ENCODE measurements at regions not wholly inside any gene's neighbourhood (a gene's known extent, or its start where the extent isn't known, plus 50 kb on each side); places are given as distances from the start of the nearest gene placed in this dataset.
"Not testable (repeated sequence)": the region's sequence is repeated elsewhere in the genome, so short reads cannot be mapped to it uniquely, and the experiment has no call there.

DNA sequence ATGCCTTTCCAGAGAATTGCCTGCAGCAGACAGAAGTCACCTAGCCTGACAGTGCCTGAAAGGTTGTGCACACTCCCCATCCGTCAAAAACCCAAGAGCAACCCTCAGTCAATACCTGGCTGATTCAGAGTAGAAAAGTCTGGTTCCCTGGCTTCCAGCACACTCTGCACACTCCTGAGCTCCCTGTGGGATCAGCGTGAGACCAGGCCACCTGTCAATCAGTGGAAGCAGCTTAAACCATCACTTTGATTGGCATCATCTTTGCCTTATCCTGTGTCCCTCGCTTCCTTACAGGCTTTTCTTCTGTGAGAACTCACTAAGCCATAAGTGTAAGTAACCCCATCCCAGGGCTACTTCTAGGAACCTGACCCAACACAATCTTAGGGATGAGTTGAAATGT lies 109.8 kb downstream of the ACTL7B start:
- Histone ChIP-seq H3K36me3 (ENCODE audit: control insufficient read depth, insufficient read depth, low read length) (no peaks in the 10 kb centered on the region), H3K27ac (ENCODE audit: low read depth, low read length) (no peak overlapping the region), H3K9ac (ENCODE audit: low read length) (no peak overlapping the region), H3K4me3 (ENCODE audit: low read depth, low read length) (no peak overlapping the region), H3K4me1 (ENCODE audit: control insufficient read depth, insufficient read depth, low read length) (peaks cover 6% of the 10 kb centered on the region; the same call in 1 of the 2 replicates), H3K9me3 (ENCODE audit: control insufficient read depth, insufficient read depth, low read depth, low read length) (no peaks in the 10 kb centered on the region), H3K27me3 (ENCODE audit: control insufficient read depth, insufficient read depth, low read length) (no peaks in the 10 kb centered on the region)

DNA sequence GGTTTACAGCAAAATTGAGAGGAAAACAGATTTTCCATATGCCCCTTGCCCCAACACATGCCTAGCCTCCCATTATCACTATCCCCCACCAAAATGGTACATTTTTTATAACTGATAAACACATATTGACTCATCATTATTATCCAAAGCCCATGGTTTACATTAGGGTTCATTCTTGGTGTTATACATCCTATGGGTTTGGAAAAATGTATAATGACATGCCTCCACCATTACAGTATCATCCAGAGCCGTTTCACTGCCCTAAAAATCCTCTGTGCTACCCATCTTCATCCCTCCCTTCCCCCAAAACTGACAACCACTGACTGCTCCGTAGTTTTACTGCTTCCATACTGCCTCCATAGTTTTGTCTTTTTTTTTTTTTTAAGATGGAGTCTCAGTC lies 111.1 kb downstream of the ACTL7B start:
- H3K4me1 ChIP-seq (ENCODE audit: control insufficient read depth, insufficient read depth, low read length) = peaks cover 6% of the 10 kb centered on the region; the same call in 1 of the 2 replicates
- no peak overlapping the region for H3K27ac ChIP-seq (ENCODE audit: low read depth, low read length)
- H3K27me3 ChIP-seq (ENCODE audit: control insufficient read depth, insufficient read depth, low read length) = no peaks in the 10 kb centered on the region
- no peaks in the 10 kb centered on the region for H3K9me3 ChIP-seq (ENCODE audit: control insufficient read depth, insufficient read depth, low read depth, low read length)
- H3K36me3 ChIP-seq (ENCODE audit: control insufficient read depth, insufficient read depth, low read length) = no peaks in the 10 kb centered on the region
- H3K9ac ChIP-seq (ENCODE audit: low read length) = no peak overlapping the region
- no peak overlapping the region for H3K4me3 ChIP-seq (ENCODE audit: low read depth, low read length)

DNA sequence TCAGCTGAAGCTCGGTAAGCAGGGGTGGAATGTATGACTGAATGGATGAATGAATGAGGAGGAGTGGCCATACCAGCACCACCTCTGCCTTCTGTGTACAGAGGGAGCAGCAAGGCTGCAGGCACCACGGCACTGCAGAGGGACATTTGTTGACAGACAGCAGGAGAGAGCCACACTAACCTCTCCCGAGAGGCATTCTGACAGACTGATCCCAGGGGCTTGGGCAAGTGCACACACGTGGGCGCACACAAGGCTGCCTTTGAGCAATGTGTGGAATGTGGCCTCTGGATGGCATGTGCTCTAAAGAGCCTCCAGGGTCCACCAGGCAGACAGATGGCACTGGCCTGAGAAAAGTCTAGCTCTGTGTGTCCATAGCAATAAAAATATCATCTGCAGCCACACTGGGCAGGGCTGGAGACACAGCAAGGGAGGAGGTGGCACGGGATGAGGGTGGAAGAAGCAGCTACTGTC lies 111.8 kb downstream of the ACTL7B start:
- H3K27ac ChIP-seq (ENCODE audit: low read depth, low read length) = no peak overlapping the region

DNA sequence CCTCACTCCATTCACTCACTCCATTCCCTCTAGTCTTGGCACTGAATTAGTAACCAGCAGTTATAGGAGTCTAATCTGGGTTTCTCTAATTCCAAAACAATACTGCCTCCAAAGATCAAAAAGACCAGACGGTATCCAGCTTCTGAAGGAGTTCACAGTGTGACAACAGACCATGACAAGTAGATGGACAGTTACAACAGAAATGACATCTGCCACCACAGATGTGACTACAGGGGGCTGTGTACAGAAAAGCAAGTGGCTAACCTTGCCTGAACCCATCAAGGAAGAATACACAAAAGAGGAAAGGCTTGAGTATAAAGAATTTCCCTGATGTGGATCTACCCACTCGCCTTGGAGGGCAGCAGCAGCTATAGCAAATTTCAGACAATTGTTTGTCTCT lies 112.4 kb downstream of the ACTL7B start:
- Histone ChIP-seq H3K27ac (ENCODE audit: low read depth, low read length) (no peak overlapping the region), H3K9me3 (ENCODE audit: control insufficient read depth, insufficient read depth, low read depth, low read length) (no peaks in the 10 kb centered on the region), H3K27me3 (ENCODE audit: control insufficient read depth, insufficient read depth, low read length) (no peaks in the 10 kb centered on the region), H3K9ac (ENCODE audit: low read length) (no peak overlapping the region), H3K4me3 (ENCODE audit: low read depth, low read length) (no peak overlapping the region), H3K4me1 (ENCODE audit: control insufficient read depth, insufficient read depth, low read length) (peaks cover 6% of the 10 kb centered on the region; the same call in 1 of the 2 replicates), H3K36me3 (ENCODE audit: control insufficient read depth, insufficient read depth, low read length) (no peaks in the 10 kb centered on the region)

More for the DNA sequence above, 111.8 kb downstream of the ACTL7B start:
- Histone ChIP-seq H3K9ac (ENCODE audit: low read length) (no peak overlapping the region), H3K27me3 (ENCODE audit: control insufficient read depth, insufficient read depth, low read length) (no peaks in the 10 kb centered on the region), H3K9me3 (ENCODE audit: control insufficient read depth, insufficient read depth, low read depth, low read length) (no peaks in the 10 kb centered on the region), H3K4me3 (ENCODE audit: low read depth, low read length) (no peak overlapping the region), H3K4me1 (ENCODE audit: control insufficient read depth, insufficient read depth, low read length) (peaks cover 6% of the 10 kb centered on the region; the same call in 1 of the 2 replicates), H3K36me3 (ENCODE audit: control insufficient read depth, insufficient read depth, low read length) (no peaks in the 10 kb centered on the region)

DNA sequence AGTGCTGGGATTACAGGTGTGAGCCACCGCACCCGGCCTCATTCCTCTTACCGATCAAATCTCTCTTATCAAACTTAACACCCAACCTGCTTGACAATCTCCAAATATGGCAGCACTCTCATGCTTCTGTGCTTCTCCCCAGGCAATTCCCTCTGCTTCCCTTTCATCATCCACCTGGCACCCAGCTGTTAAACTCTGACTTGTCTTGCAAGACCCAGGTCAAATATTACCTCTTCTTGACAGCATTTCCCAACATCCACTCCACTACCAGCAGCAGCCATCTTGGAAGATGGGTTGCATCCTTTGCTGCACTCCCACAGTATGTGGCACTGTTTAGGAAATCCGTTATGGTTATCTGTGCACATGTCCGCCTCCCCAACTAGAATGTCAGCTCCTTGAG lies 113.6 kb downstream of the ACTL7B start:
- Histone ChIP-seq H3K36me3 (ENCODE audit: control insufficient read depth, insufficient read depth, low read length) (no peaks in the 10 kb centered on the region), H3K4me3 (ENCODE audit: low read depth, low read length) (no peak overlapping the region), H3K4me1 (ENCODE audit: control insufficient read depth, insufficient read depth, low read length) (peaks cover 6% of the 10 kb centered on the region; the same call in 1 of the 2 replicates), H3K9ac (ENCODE audit: low read length) (no peak overlapping the region), H3K9me3 (ENCODE audit: control insufficient read depth, insufficient read depth, low read depth, low read length) (no peaks in the 10 kb centered on the region), H3K27ac (ENCODE audit: low read depth, low read length) (no peak overlapping the region), H3K27me3 (ENCODE audit: control insufficient read depth, insufficient read depth, low read length) (no peaks in the 10 kb centered on the region)

DNA sequence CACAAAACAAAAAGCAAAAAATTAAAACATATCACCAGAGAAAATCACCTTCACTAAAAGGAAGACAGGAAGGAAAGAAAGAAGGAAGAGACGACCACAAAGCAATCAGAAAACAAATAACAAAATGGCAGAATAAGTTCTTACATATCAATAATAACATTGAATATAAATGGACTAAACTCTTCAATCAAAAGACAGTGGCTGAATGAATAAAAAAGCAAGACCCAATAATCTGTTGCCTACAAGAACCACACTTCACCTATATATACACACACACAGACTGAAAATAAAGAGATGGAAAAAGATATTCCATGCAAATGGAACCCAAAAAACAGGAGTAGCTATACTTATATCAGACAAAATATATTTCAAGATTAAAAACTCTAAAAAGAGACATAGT lies 124.5 kb downstream of the ACTL7B start:
- H3K4me1 ChIP-seq (ENCODE audit: control insufficient read depth, insufficient read depth, low read length); H3K9me3 ChIP-seq (ENCODE audit: control insufficient read depth, insufficient read depth, low read depth, low read length); H3K27me3 ChIP-seq (ENCODE audit: control insufficient read depth, insufficient read depth, low read length); H3K9ac ChIP-seq (ENCODE audit: low read length); H3K27ac ChIP-seq (ENCODE audit: low read depth, low read length); H3K4me3 ChIP-seq (ENCODE audit: low read depth, low read length); H3K36me3 ChIP-seq (ENCODE audit: control insufficient read depth, insufficient read depth, low read length): not testable (repeated sequence)

DNA sequence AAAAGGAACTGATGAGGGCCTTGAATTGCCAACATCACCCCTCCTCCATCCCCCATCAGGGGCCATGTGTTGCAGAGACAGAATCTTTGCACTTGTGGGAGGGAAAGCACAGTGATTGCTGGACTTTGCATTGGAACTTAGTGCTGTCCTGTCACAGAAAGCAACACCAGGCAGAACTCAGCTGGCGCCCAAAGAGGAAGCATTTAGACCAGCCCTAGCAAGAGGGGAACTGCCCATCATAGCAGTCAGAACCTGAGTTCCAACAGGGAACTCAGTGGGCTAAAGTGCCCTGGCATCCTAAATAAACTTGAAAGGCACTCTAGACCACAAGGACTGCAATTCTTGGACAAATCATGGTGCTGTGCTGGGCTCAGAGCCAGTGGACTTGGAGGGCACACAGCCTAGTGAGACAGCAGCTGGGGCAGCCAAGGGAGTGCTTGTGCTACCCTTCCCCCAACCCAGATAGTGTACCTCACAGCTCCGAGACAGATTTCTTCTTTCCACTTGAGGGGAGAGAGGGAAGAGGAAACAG lies 128.1 kb downstream of the ACTL7B start:
- no peaks in the 10 kb centered on the region for H3K27me3 ChIP-seq (ENCODE audit: control insufficient read depth, insufficient read depth, low read length)
- H3K27ac ChIP-seq (ENCODE audit: low read depth, low read length) = no peak overlapping the region
- H3K36me3 ChIP-seq (ENCODE audit: control insufficient read depth, insufficient read depth, low read length) = no peaks in the 10 kb centered on the region
- H3K9ac ChIP-seq (ENCODE audit: low read length) = no peak overlapping the region
- no peaks in the 10 kb centered on the region for H3K9me3 ChIP-seq (ENCODE audit: control insufficient read depth, insufficient read depth, low read depth, low read length)
- H3K4me3 ChIP-seq (ENCODE audit: low read depth, low read length) = no peak overlapping the region
- no peaks in the 10 kb centered on the region for H3K4me1 ChIP-seq (ENCODE audit: control insufficient read depth, insufficient read depth, low read length)

DNA sequence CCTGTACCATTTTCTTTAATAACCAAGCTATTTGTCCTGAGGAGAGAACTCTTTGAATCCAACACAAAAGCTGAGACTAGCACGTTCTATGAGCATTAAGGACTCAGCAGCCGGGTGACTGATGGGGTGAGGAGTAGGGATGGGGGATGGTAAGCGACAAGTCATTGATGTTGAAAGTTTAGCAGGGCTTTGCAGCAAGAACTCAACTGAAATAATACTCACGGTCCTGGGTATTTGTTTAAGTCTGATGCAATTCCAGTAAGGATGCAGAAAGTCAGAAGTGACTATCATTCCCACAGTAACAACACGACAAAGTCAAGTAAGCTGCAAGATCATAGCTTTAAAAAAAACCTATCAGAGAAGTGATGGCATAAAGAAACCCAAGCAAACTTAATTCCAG lies 131.1 kb downstream of the ACTL7B start:
- Histone ChIP-seq H3K27ac (ENCODE audit: low read depth, low read length) (no peak overlapping the region), H3K4me1 (ENCODE audit: control insufficient read depth, insufficient read depth, low read length) (no peaks in the 10 kb centered on the region), H3K9me3 (ENCODE audit: control insufficient read depth, insufficient read depth, low read depth, low read length) (no peaks in the 10 kb centered on the region), H3K27me3 (ENCODE audit: control insufficient read depth, insufficient read depth, low read length) (no peaks in the 10 kb centered on the region), H3K36me3 (ENCODE audit: control insufficient read depth, insufficient read depth, low read length) (no peaks in the 10 kb centered on the region), H3K9ac (ENCODE audit: low read length) (no peak overlapping the region), H3K4me3 (ENCODE audit: low read depth, low read length) (no peak overlapping the region)

DNA sequence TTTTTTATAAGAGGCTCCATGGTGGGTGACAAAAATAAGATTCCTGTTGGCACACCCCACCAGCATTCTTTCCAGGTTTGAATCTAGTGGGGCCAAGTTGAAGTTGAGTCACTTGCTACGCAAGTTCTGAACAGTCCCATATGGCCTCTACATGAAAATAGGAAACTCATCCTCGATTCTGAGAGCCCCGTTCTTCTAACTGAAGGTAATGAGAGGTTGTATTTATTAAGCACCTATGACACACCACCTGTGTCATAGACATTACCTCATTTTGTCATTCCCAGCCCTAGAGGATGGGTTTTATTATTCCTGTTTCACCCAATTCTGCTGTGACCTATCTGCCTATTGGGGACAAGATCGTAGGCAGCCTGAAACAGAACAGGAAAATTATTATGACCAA lies 131.7 kb downstream of the ACTL7B start:
- Histone ChIP-seq H3K27ac (ENCODE audit: low read depth, low read length) (no peak overlapping the region), H3K9me3 (ENCODE audit: control insufficient read depth, insufficient read depth, low read depth, low read length) (no peaks in the 10 kb centered on the region), H3K9ac (ENCODE audit: low read length) (no peak overlapping the region), H3K4me1 (ENCODE audit: control insufficient read depth, insufficient read depth, low read length) (no peaks in the 10 kb centered on the region), H3K27me3 (ENCODE audit: control insufficient read depth, insufficient read depth, low read length) (no peaks in the 10 kb centered on the region), H3K4me3 (ENCODE audit: low read depth, low read length) (no peak overlapping the region), H3K36me3 (ENCODE audit: control insufficient read depth, insufficient read depth, low read length) (no peaks in the 10 kb centered on the region)

DNA sequence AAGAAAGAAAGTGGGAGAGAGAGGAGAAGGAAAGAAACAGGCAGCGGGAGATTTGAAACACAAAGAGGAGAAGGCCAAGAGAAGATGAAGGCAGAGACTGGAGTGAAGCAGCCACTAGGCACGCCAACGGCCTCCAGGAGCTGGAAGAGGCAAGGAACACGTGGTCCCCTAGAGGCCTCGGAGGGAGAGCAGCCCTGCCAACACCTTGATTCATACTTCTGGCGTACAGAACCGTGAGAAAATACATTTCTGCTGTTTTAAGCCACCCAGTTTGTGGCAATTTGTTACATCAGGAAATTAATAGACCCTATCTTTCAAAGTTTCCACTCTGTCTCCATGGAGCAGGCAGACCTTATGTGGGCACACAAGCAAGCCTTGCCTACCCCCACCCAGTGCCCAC lies 133.4 kb downstream of the ACTL7B start:
- Histone ChIP-seq H3K27ac (ENCODE audit: low read depth, low read length) (no peak overlapping the region), H3K9ac (ENCODE audit: low read length) (no peak overlapping the region), H3K9me3 (ENCODE audit: control insufficient read depth, insufficient read depth, low read depth, low read length) (no peaks in the 10 kb centered on the region), H3K27me3 (ENCODE audit: control insufficient read depth, insufficient read depth, low read length) (no peaks in the 10 kb centered on the region), H3K4me1 (ENCODE audit: control insufficient read depth, insufficient read depth, low read length) (no peaks in the 10 kb centered on the region), H3K36me3 (ENCODE audit: control insufficient read depth, insufficient read depth, low read length) (no peaks in the 10 kb centered on the region), H3K4me3 (ENCODE audit: low read depth, low read length) (no peak overlapping the region)

DNA sequence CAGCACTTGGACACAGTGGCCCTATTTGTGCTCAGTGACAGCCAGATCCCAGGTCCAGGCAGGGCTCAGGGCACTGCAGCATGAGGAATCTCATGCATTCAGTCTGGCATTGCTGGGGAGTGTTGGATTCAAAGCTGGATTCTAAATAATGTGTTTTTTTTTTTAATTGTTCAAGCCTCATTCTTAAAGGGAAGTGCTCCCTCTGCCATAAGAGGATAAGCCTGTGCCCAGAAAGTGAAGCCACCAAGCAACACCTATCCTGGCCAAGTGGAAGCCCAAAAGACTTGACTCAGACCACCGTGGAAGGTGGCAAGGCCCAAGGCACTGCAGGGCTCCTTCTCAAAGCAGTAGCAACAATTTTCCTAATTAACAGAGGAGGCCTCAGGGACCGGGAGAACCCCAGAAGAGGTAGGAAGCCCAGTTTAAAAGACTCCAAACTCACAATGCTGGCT lies 135.6 kb downstream of the ACTL7B start:
- Histone ChIP-seq H3K9ac (ENCODE audit: low read length) (no peak overlapping the region), H3K27ac (ENCODE audit: low read depth, low read length) (no peak overlapping the region), H3K9me3 (ENCODE audit: control insufficient read depth, insufficient read depth, low read depth, low read length) (no peaks in the 10 kb centered on the region), H3K4me1 (ENCODE audit: control insufficient read depth, insufficient read depth, low read length) (no peaks in the 10 kb centered on the region), H3K4me3 (ENCODE audit: low read depth, low read length) (no peak overlapping the region), H3K27me3 (ENCODE audit: control insufficient read depth, insufficient read depth, low read length) (no peaks in the 10 kb centered on the region), H3K36me3 (ENCODE audit: control insufficient read depth, insufficient read depth, low read length) (no peaks in the 10 kb centered on the region)

DNA sequence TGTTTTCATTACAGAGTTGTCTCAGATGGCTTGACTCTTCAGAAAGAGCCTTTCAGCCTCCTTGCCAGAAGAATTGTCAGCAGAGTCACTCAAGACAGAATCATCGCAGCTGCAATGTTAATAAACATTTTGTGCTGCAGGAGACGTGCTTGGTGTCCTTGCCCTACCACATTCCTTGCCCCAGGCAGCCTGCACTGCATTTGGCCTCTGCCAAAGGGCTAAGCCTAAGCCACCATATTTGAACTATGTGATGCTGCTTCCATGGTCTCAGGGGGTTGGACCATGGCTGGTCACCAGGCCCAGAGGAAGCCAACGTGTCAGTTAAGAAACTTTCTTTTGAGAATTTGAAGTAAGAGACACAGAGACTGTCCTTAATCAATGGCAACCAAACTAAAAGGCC lies 145.4 kb downstream of the ACTL7B start:
- Histone ChIP-seq H3K36me3 (ENCODE audit: control insufficient read depth, insufficient read depth, low read length) (no peaks in the 10 kb centered on the region), H3K9ac (ENCODE audit: low read length) (no peak overlapping the region), H3K9me3 (ENCODE audit: control insufficient read depth, insufficient read depth, low read depth, low read length) (no peaks in the 10 kb centered on the region), H3K4me1 (ENCODE audit: control insufficient read depth, insufficient read depth, low read length) (no peaks in the 10 kb centered on the region), H3K27ac (ENCODE audit: low read depth, low read length) (no peak overlapping the region), H3K27me3 (ENCODE audit: control insufficient read depth, insufficient read depth, low read length) (no peaks in the 10 kb centered on the region), H3K4me3 (ENCODE audit: low read depth, low read length) (no peak overlapping the region)

Data from HUES6 (cell line).